Mesodermal cell (in vitro differentiated cells): ENCODE measurements at regions not wholly inside any gene's neighbourhood (a gene's known extent, or its start where the extent isn't known, plus 50 kb on each side); places are given as distances from the start of the nearest gene placed in this dataset.

Experiments
- H3K27ac ChIP-seq: 2 replicates; pipeline ENCODE4 v1.7.0; 2013; ENCODE audit warnings: mild to moderate bottlenecking, low read depth, low read length, moderate library complexity; ENCODE audit not compliant: severe bottlenecking
- H3K36me3 ChIP-seq: 2 replicates; pipeline ENCODE4 v1.7.1; 2013; ENCODE audit warnings: mild to moderate bottlenecking, low read length, moderate library complexity; ENCODE audit not compliant: control insufficient read depth, insufficient read depth
- H3K4me1 ChIP-seq: one replicate; pipeline ENCODE4 v1.7.1; 2013; ENCODE audit warnings: mild to moderate bottlenecking, low read length; ENCODE audit not compliant: insufficient read depth, control insufficient read depth, poor library complexity, severe bottlenecking
- H3K4me3 ChIP-seq: 2 replicates; pipeline ENCODE4 v1.7.0; 2013; ENCODE audit warnings: low read length, control low read depth, mild to moderate bottlenecking; ENCODE audit not compliant: insufficient read depth, poor library complexity, severe bottlenecking; ENCODE audit errors: extremely low read depth
- H3K9me3 ChIP-seq: 2 replicates; pipeline ENCODE4 v1.7.1; 2013; ENCODE audit warnings: mild to moderate bottlenecking, low read length, moderate library complexity; ENCODE audit not compliant: control insufficient read depth
- WGBS, 2 experiments: methylation state at CpG; one replicate each; pipeline ENCODE4 v1.1.5; 2013; ENCODE audit warnings: missing lambda C conversion rate in 2 of 2; ENCODE audit not compliant: insufficient coverage in 2 of 2; 5-methylcytosine and 5-hydroxymethylcytosine counted together

DNA sequence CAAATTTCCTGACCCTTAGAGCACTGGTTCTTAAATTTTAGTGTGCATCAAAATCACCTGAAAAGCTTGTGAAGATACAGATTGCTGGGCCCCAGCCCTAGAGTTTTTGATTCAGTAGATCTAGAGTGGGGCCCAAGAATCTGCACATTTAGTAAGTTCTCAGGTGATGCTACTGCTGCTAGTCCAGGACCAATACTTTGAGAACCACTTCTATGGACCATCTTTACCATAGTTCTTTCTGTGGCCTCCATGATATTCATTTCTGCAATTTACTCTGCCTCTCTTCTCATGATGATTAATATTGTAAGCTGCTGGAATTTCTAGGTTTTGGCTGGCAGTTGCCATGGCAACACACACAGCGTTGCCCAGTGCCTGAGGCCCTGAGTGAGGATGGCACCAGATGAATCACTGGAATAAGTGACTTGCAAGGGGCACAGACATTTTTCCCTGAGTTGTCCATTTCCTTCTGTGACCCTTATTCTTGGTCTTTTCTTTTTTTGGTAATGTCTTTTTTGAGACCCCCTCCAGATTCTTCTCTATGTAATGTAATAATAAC is 83.6 kb downstream of the PPP1R2C start:
- Histone ChIP-seq H3K27ac (no peak overlapping the region), H3K4me3 (no peak overlapping the region), H3K36me3 (no peaks in the 10 kb centered on the region), H3K4me1 (no peaks in the 10 kb centered on the region), H3K9me3 (no peaks in the 10 kb centered on the region)
- WGBS, 2 experiments, result 80% methylated on average over 1 of the region's 1 CpG; no CpG with 5 or more reads in 1 of the 2 experiments

DNA sequence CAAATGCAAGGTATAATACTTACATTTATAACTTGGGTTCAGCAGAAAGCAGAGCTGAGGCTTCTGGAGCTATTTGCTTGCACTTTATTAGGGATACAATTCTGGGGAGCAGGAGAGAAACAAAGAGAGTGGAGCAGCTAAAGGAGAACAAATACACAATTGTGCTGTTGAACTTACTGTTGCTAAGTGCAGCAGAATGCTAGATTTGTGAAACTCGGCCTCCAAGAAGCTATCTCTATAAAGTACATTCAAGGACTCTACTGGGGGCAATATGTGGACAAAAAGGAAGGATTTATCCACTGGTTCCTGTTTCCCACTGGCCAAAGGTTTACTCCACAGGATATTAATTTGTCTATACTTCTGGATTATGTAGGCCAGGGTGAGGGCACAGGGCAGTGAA is 86.8 kb downstream of the PPP1R2C start:
- WGBS, 2 experiments, result 60% methylated on average over 1 of the region's 1 CpG; no CpG with 5 or more reads in 1 of the 2 experiments
- H3K9me3 ChIP-seq, result no peaks in the 10 kb centered on the region
- H3K36me3 ChIP-seq, result no peaks in the 10 kb centered on the region
- no peak overlapping the region for H3K27ac ChIP-seq
- no peak overlapping the region for H3K4me3 ChIP-seq
- H3K4me1 ChIP-seq, result no peaks in the 10 kb centered on the region

DNA sequence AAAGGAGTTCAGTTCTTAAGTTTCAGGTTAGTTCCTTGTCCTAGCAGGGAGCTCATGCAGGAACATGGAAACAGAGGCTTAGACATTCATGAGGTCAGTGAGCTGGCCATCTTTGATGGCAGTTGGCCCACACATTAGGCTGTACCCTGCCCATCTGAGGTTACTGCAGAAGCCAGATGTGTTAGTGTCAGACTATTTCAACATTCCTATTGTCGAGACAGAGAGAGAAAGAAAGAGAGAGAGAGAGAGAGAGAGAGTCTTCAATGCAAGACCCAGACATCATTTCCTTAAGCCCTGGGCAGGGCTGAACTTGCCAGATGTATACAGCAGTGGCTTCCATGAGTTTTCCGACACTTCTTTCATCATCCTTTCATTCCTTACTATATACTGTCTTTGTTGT is 91.3 kb downstream of the PPP1R2C start:
- no peaks in the 10 kb centered on the region for H3K9me3 ChIP-seq
- no peaks in the 10 kb centered on the region for H3K36me3 ChIP-seq
- WGBS, 2 experiments, result 100% methylated on average over 1 of the region's 2 CpGs; no CpG with 5 or more reads in 1 of the 2 experiments
- no peak overlapping the region for H3K27ac ChIP-seq
- H3K4me3 ChIP-seq, result no peak overlapping the region
- no peaks in the 10 kb centered on the region for H3K4me1 ChIP-seq

DNA sequence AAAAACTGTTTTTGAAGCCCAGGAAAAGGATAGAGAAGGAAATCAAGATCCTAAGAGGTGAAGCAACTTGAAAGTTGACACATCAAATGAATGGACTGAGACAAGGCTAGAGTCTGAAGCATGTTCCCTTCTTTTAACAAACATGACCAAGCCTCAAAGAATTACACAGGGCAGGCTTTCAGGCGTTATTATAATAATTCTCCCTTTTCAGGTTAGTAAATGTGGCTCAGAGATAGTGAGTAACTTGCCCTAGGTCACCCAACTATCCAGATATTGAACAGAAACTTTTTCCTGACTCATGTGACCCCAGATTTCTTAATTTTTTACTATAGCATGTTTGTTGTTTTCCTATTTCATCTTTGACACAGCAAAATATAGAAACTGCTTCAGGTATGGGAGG is 91.7 kb downstream of the PPP1R2C start:
- no peak overlapping the region for H3K27ac ChIP-seq
- H3K4me3 ChIP-seq, result no peak overlapping the region
- H3K4me1 ChIP-seq, result no peaks in the 10 kb centered on the region
- no peaks in the 10 kb centered on the region for H3K9me3 ChIP-seq
- no peaks in the 10 kb centered on the region for H3K36me3 ChIP-seq
- WGBS, 2 experiments, result no CpG with 5 or more reads among the region's 1 CpG

DNA sequence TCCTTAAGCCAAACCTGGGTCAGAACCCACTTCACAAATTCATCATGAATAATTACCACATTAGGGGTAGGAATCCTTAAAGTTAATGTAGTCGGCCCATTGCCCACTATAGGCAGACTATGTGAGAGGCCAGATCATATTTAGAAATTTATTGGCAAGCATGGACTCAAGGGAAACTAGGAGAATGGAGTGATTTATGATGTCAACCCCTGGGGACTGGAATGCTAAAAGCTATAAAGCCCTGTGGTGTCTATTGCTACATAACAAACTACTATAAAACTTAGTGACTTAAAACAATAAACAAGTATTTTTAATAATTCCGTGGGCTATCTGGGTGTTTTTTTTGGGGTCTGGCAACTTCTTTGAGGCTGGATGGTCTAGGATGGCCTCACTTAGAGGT is 93.9 kb downstream of the PPP1R2C start:
- Histone ChIP-seq H3K4me1 (no peaks in the 10 kb centered on the region), H3K27ac (no peak overlapping the region), H3K36me3 (no peaks in the 10 kb centered on the region), H3K9me3 (no peaks in the 10 kb centered on the region), H3K4me3 (no peak overlapping the region)
- 83% methylated on average over 1 of the region's 2 CpGs; no CpG with 5 or more reads in 1 of the 2 experiments for WGBS, 2 experiments

DNA sequence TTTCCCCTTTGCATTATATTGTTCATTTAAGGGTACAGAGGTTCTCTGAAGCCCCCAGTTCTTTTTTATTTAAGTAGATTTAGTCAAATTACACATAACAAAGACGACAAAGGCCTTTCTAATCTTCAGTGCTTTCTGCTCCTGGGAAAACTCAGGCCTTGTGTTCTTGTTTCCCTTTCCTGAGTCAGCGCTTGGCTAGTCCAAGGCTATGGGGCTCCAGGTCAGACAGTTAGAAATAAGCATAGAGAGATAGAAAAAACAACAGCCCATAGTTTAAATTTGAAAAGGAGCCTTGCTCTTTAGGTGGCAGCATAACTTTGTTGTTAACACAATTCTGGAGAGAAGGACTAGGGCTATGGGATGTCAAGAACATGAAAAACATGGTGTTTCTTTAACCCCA is 97.3 kb downstream of the PPP1R2C start:
- no CpG with 5 or more reads among the region's 2 CpGs for WGBS, 2 experiments
- H3K4me3 ChIP-seq, result no peak overlapping the region
- no peak overlapping the region for H3K27ac ChIP-seq
- no peaks in the 10 kb centered on the region for H3K36me3 ChIP-seq
- no peaks in the 10 kb centered on the region for H3K9me3 ChIP-seq
- H3K4me1 ChIP-seq, result no peaks in the 10 kb centered on the region

DNA sequence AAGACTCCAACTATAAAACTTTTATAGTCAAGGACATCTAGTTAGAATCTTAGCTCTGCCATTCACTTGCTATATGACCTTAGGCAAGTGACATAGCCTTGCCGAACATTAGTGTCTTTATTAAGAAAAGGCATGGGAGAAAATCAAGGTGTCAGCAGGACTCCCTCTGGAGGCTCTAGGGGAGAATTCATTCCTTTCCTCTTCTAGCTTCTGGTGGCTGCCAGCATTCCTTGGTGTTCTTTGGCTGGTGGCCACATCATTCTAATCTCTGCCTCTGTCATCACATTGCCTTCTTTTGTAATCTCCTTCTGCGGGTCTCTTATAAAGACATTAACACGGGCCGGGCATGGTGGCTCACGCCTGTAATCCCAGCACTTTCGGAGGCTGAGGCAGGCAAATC is 99.8 kb downstream of the PPP1R2C start:
- Histone ChIP-seq H3K4me3 (no peak overlapping the region), H3K27ac (no peak overlapping the region), H3K4me1 (no peaks in the 10 kb centered on the region), H3K9me3 (no peaks in the 10 kb centered on the region), H3K36me3 (no peaks in the 10 kb centered on the region)
- WGBS, 2 experiments, result 100% methylated on average over 1 of the region's 6 CpGs; no CpG with 5 or more reads in 1 of the 2 experiments

DNA sequence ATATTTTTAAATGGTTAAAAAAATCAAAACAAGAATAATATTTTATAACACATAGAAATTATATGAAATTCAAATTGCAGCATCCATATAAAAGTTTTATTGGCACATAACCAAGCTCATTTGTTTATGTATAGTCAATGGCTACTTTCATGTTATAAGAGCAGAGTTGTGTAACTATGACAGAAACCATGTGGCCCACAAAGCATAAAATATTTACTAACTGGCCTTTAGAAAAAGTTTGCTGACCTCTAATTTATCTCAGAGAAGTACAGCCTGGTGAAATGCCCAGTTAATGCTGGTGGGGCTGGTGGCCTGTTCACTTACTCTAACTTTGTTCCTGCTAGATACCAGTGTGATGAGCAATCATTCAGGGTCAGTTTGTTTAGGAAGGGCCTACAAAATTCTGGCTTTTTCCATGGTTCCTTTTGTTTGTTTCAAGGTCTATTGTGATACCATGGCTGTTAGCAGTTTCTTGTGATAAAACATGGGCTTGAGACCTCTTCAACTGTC is 104.6 kb downstream of the PPP1R2C start:
- Histone ChIP-seq H3K4me3 (no peak overlapping the region), H3K4me1 (no peaks in the 10 kb centered on the region), H3K36me3 (no peaks in the 10 kb centered on the region), H3K9me3 (no peaks in the 10 kb centered on the region), H3K27ac (no peak overlapping the region)

DNA sequence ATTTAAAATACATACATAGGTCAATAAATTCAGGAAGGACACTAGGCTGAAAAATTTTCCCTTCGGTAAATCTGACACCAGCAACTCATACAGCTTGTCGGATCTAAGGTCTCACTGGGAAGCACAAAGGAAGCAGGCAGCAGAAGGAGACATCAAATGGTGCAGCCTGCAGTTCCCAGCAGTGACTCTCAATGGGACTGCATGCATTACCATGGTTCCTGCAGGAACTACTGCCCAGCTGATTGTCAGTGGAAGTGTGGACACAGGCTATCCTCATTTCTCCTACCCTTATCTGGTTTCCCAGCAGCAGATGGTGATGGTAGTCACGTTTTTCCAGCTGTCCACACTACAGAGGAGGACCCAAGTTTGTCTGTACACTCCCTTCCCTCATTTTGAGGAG is 113.3 kb downstream of the PPP1R2C start:
- H3K4me3 ChIP-seq, result no peak overlapping the region
- no peaks in the 10 kb centered on the region for H3K4me1 ChIP-seq
- no CpG with 5 or more reads among the region's 3 CpGs for whole genome bisulfite sequencing, 2 experiments
- no peak overlapping the region for H3K27ac ChIP-seq
- H3K9me3 ChIP-seq, result no peaks in the 10 kb centered on the region
- no peaks in the 10 kb centered on the region for H3K36me3 ChIP-seq

DNA sequence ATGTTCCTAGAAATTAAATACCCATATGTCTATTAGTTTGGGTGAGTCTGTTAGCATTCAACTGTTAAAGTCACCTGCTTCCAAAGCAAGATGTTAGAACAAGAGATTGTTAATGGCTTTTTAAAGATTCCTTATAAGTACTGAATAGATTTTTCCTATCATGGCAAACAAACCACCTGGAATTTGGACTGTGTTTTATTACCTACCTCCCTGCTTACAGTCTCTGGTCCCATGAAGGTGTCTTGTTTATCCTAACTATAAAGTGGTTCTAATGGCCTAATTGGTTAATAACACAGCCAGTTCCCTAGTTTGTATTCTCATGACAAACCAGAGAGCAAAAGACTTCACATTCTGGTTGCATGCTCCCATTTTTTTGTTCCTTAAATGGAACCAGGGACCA is 149.5 kb downstream of the PPP1R2C start:
- Histone ChIP-seq H3K4me3 (no peak overlapping the region), H3K36me3 (no peaks in the 10 kb centered on the region), H3K9me3 (no peaks in the 10 kb centered on the region), H3K4me1 (no peaks in the 10 kb centered on the region), H3K27ac (no peak overlapping the region)

DNA sequence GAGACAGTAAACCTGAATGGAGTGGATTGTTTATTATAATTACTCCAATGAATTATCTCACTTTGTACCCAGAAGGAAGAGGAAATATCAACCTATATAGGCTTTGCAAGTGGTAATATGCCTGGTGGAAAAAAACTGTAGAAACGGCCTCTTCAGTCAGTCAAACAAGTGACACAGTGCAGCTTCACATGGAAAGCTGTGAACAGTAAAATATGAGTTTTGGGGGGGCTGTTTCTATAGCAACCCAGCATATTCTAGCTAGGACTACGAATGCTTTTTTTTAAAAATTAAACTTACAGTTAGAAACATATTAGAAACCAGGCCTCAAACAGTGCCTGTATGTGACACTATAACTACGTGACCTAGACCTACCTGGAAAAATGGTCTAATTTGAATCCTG is 150.1 kb downstream of the PPP1R2C start:
- Histone ChIP-seq H3K9me3 (no peaks in the 10 kb centered on the region), H3K27ac (no peak overlapping the region), H3K36me3 (no peaks in the 10 kb centered on the region), H3K4me1 (no peaks in the 10 kb centered on the region), H3K4me3 (no peak overlapping the region)
- WGBS, 2 experiments, result no CpG with 5 or more reads among the region's 3 CpGs
